ENCODE measurements at regions not wholly inside any gene's neighbourhood (a gene's known extent, or its start where the extent isn't known, plus 50 kb on each side); places are given as distances from the start of the nearest gene placed in this dataset.

DNA sequence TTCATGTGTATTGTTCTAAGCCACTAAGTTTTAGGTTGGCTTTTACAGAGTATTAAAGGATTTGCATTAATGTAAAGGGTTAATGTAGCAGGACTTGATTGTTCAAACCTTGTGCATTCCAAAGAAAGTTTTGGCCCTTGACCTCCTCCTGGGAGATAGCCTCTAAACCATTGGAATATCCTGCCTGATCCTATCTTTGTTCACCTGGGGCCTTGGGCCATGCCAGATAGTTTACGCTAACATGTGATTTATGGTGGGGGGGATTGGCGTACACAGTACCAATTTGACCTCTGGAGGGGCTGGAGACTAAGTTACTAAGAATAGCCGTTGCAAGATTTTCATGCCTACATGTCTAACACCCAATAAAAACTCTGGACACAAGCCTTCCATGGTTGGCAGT, 1002.7 kb upstream of the PABPC4L start:
- TF ChIP-seq CTCF (conservative IDR thresholded peaks at IDR 0.05; ENCODE audit: low read depth, low read length): no peak
- H3K4me3 ChIP-seq (ENCODE audit: low read depth, low read length): no peak overlapping the region
- no peak for DNase-seq (ENCODE audit: low read depth)

GRCh38 chr4:135201081-135201480, 999.5 kb upstream of the PABPC4L start:
- no peak overlapping the region for H3K4me3 ChIP-seq (ENCODE audit: low read depth, low read length)
- no peak for TF ChIP-seq CTCF (conservative IDR thresholded peaks at IDR 0.05; ENCODE audit: low read depth, low read length)
- no peak for DNase-seq (ENCODE audit: low read depth)

DNA sequence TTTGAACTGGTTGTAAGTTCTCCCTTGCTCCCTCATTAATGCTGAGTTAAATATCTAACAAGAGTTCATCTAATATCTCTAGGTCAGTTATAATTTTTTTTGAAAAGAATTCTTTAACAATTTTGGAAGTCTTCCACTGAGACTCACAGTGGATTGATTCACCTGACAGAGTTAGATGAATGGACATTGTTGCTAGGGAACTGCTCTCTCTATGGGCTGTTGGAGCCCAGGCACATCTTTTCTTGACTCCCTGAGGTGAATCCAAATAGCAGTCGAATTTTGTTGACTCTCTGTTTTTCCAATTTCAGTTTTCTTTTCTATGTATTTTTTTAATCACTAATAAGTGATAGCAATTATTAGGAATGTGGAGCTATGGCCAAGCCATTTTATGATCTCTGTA, 996.1 kb upstream of the PABPC4L start:
- DNase-seq (ENCODE audit: low read depth): no peak
- H3K4me3 ChIP-seq (ENCODE audit: low read depth, low read length): no peak overlapping the region
- TF ChIP-seq CTCF (conservative IDR thresholded peaks at IDR 0.05; ENCODE audit: low read depth, low read length): no peak

- no peak for DNase-seq (ENCODE audit: low read depth)
- no peak overlapping the region for H3K4me3 ChIP-seq (ENCODE audit: low read depth, low read length)
- TF ChIP-seq CTCF (conservative IDR thresholded peaks at IDR 0.05; ENCODE audit: low read depth, low read length): no peak
Observed at GRCh38 chr4:135194477-135194876, 992.9 kb upstream of the PABPC4L start.

GRCh38 chr4:135192751-135193535, 991.4 kb upstream of the PABPC4L start:
- TF ChIP-seq CTCF (conservative IDR thresholded peaks at IDR 0.05; ENCODE audit: low read depth, low read length): no peak
- peak; percentile 15 for DNase-seq (ENCODE audit: low read depth)
- no peak overlapping the region for H3K4me3 ChIP-seq (ENCODE audit: low read depth, low read length)

- peak; percentile 2 for DNase-seq (ENCODE audit: low read depth)
- no peak for TF ChIP-seq CTCF (conservative IDR thresholded peaks at IDR 0.05; ENCODE audit: low read depth, low read length)
- H3K4me3 ChIP-seq (ENCODE audit: low read depth, low read length): no peak overlapping the region
Observed at GRCh38 chr4:135191596-135191995, 990.0 kb upstream of the PABPC4L start.

DNA sequence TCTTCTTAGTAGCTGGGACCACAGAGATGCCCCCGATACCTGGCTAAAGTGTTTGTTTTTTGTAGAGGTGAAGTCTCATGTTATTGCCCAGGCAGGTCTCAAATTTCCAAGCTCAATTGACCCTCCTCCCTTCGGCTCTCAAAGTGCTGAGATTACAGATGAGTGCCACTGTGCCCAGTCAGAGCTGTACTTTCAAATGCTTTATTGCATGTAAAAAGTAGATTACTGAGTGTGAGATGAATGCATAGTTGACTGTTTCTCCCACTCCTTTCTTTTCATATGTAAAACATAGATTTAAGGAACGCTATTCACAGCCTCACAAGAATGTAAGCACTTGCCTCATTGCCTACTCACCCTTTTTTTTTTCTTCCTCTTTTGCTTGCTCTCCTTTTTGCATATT, 984.4 kb upstream of the PABPC4L start:
- no peak overlapping the region for H3K4me3 ChIP-seq (ENCODE audit: low read depth, low read length)
- DNase-seq (ENCODE audit: low read depth): no peak
- TF ChIP-seq CTCF (conservative IDR thresholded peaks at IDR 0.05; ENCODE audit: low read depth, low read length): no peak

Data from choroid plexus epithelial cell (primary cell).